HL-60/S4 treated with phorbol 12-myristate 13-acetate at 8.2 ng/mL for 4 days and 3 days (cell line): ENCODE measurements at regions not wholly inside any gene's neighbourhood (a gene's known extent, or its start where the extent isn't known, plus 50 kb on each side); places are given as distances from the start of the nearest gene placed in this dataset.
"Not testable (repeated sequence)": the region's sequence is repeated elsewhere in the genome, so short reads cannot be mapped to it uniquely, and the experiment has no call there.

ENCODE experiments used
- in situ Hi-C: fragments of 300-500 bp; cut with MboI; formaldehyde crosslinking; loops from 2 replicates; pipeline ENCODE4 v1.15.0; 2022; ENCODE audit warnings: low sequenced_read_pairs

- in situ Hi-C loops, result no loop called here
These were observed 108.3 kb upstream of the FRMD4B start for GRCh38 chr3:69494185-69494584.

- in situ Hi-C loops, result no loop called here
These were observed 107.3 kb upstream of the FRMD4B start for GRCh38 chr3:69493157-69493556.

GRCh38 chr3:69491975-69492374, 106.1 kb upstream of the FRMD4B start:
- in situ Hi-C loops, result no loop called here

- in situ Hi-C loops, result no loop called here
These were observed 105.1 kb upstream of the FRMD4B start for GRCh38 chr3:69490971-69491370.

DNA sequence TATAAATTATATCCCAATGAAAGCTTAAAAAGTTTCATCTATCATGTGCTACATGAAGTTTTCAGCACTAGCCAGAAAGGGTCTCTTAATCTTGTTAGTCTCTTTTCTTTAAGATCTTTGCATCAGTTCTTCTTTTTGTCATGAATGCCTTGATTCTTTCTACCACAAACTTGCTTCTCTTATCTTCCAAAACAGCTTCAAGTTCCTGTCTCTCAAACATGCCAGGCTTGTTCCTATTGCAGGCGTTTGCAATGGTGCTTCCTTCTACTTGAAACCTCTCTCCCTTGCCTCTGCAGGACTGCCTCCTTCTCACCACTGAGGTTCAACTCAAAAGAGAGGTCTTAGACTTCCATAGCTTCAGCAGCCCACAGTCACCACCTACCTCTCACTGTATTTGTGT, 104.3 kb upstream of the FRMD4B start:
- in situ Hi-C loops, result no loop called here

GRCh38 chr3:69488026-69488425, 102.1 kb upstream of the FRMD4B start:
- in situ Hi-C loops, result no loop called here

DNA sequence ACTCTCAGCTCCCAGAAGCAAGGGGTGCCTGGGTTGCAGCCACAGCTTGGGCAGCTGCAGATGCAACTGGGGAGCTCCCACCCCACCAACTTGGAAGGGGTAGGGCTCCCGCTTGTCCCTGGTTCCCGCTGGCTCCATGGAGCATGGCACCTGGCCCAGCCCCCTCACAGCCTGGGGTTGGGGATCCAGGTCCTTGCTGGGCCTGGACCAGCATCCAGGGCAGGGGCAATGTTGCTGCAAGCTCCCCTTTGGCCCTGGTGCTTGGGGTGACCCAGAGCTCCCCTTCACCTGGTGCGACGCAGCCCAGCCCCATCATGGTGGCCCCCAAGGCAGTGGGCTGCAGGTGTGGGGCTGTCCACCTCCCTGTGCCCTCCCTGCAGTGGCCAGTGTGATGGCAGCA, 99.6 kb upstream of the FRMD4B start:
- in situ Hi-C loops, result no loop called here

GRCh38 chr3:69484507-69485393, 98.9 kb upstream of the FRMD4B start:
- in situ Hi-C loops, result no loop called here

DNA sequence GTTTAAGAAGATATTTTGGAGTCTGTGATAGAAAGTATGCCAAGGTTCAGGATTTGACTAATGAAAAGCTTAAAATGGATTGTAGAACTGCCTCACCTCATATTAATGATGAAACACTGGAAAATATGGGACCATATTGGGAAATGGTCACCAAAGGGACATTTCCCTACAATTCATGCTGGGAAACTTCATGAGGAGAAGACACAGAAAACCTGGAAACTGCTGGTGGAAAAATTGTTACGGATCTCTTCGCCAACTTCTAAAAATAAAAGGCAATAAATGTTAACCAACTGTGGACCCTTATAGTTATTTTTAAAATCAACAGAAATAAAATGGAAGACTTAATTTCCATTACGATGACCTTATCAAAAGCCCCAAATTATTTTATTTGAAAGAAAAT, 97.6 kb upstream of the FRMD4B start:
- in situ Hi-C loops, result no loop called here

GRCh38 chr3:69480986-69481385, 95.1 kb upstream of the FRMD4B start:
- in situ Hi-C loops, result not testable (repeated sequence)

DNA sequence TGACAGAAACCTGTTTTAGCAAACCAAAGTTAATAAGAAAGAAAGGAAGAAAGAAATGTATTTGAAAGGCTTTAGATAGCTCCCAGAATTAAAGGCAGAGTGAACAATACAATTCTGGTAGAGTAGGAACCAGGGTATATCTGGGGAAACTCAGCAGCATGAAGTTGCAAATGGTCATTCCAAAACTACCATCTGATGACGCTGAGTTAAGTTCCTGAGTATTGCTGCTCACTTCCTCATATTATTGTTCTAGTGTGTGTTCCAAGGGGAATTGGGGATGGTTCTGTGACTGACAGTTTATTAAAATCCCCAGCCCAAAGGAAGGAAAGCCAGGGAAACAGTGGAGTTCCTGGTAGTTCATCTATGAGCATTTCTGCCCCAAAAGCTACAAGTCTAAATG, 88.3 kb upstream of the FRMD4B start:
- in situ Hi-C loops, result no loop called here

DNA sequence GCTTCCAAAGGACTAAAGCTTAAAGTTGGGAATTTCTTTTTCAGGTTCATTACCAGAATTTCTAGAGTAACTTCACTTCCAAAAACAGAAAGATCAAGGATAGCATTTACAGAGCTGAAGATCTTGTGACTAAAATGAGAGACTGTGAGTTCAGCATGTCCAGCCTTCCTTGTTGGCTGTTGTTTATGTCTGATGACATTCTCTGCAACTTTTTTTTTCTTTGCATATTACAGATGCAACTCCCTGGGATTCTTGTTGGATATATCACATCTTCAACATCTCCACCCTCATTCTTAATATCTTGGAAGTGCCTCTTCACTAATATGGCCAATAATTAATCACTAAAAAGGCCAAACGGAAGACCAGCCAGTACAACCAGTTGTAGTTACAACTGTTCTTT, 86.2 kb upstream of the FRMD4B start:
- in situ Hi-C loops, result no loop called here

GRCh38 chr3:69463531-69463930, 77.6 kb upstream of the FRMD4B start:
- in situ Hi-C loops, result no loop called here

GRCh38 chr3:69462826-69463100, 76.9 kb upstream of the FRMD4B start:
- in situ Hi-C loops, result no loop called here

GRCh38 chr3:69462022-69462825, 76.3 kb upstream of the FRMD4B start:
- in situ Hi-C loops, result no loop called here

GRCh38 chr3:69460034-69460433, 74.1 kb upstream of the FRMD4B start:
- in situ Hi-C loops, result no loop called here

DNA sequence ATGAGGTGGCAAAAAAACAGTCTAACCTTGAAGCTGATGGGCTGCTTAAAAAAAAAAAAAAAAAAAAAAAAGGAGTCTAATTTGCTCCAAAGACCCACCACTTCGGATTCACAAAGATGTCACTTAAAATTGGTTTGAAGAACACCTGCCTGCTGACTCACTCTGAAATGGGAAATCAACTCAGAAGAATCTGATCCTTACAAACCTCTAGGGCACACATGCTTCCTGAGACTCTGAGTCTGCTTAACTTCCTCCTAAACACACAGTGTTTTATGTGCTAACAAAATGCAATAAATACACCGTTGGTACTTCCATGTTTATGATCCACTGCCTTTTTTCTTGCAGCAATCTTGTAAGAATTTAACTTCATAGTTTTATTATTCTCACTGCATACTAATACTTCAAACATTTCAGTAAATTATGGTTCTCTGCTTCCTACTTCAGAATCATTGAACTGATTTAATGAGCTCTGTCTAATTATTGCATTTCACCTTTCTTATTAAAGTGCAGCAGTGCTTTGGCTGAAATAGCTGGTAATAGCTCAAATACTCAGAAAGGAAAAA, 73.0 kb upstream of the FRMD4B start:
- in situ Hi-C loops, result no loop called here

- in situ Hi-C loops, result no loop called here
These were observed 70.7 kb upstream of the FRMD4B start for GRCh38 chr3:69456631-69457030.

DNA sequence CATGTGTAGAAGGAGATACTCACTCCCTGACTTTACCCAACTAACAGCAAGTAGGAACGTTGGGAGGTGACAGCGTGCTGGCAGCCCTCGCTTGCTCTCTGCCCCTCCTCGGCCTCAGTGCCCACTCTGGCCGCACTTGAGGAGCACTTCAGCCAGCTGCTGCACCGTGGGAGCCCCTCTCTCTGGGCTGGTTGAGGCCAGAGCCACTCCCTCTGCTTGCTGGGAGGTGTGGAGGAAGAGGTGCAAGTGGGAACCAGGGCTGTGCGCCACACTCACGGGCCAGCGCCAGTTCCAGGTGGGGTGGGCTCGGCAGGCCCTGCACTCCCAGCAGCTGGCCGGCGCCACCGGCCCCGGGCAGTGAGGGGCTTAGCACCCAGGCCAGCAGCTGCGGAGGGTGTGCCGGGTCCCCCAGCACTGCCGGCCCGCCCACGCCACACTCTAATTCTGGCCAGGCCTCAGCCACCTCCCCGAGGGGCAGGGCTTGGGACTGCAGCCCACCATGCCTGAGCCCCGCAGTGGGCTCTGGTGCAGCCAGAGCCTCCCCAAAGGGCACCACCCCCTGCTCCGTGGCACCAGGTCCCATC, 68.4 kb upstream of the FRMD4B start:
- in situ Hi-C loops, result no loop called here

- in situ Hi-C loops, result no loop called here
These were observed 66.4 kb upstream of the FRMD4B start for GRCh38 chr3:69452295-69452694.

DNA sequence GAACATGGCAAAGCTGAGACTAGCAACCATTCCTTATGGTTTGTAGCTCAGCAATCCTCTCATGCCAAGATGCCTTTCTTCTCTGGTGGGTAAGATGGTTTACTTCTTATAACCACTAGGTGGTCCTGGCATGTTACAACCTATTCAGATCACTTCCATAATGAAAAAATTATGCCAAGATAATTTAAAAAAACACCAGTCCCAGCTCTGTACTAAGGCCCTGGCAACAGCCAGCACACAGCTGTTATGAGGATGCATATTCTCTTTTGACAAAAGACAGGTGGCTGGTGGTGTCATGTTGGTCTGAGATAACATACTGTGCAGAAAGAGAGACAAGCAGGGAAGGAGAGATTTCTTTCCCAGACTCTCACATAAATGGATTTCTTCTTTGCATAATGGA, 65.7 kb upstream of the FRMD4B start:
- in situ Hi-C loops, result no loop called here

GRCh38 chr3:69448877-69449276, 63.0 kb upstream of the FRMD4B start:
- in situ Hi-C loops, result loop anchor here (25.0 kb wide), 1 partner anchor 287 kb away; no protein-coding TSS in a partner anchor
